GM19043 (cell line): ENCODE measurements at regions not wholly inside any gene's neighbourhood (a gene's known extent, or its start where the extent isn't known, plus 50 kb on each side); places are given as distances from the start of the nearest gene placed in this dataset.
"Not testable (repeated sequence)": the region's sequence is repeated elsewhere in the genome, so short reads cannot be mapped to it uniquely, and the experiment has no call there.

Experiments
- ATAC-seq: cut with Tn5 transposase; IDR thresholded peaks from one replicate; pipeline ENCODE4 v1.9.1; 2021; ENCODE audit warnings: low read depth; ENCODE audit not compliant: unreplicated experiment

GRCh38 chr22:46039535-46039934 lies 62.6 kb upstream of the WNT7B start:
- no peak for ATAC-seq

- no peak for ATAC-seq
Measured at GRCh38 chr22:46040471-46041465, 63.8 kb upstream of the WNT7B start.

GRCh38 chr22:46041642-46042041 lies 64.7 kb upstream of the WNT7B start:
- ATAC-seq: no peak

- no peak for ATAC-seq
Measured at GRCh38 chr22:46042786-46043185, 65.8 kb upstream of the WNT7B start.

GRCh38 chr22:46043339-46043738 lies 66.4 kb upstream of the WNT7B start:
- ATAC-seq: no peak

- no peak for ATAC-seq
Measured at GRCh38 chr22:46043816-46044620, 67.1 kb upstream of the WNT7B start.

- ATAC-seq: no peak
Measured at GRCh38 chr22:46044621-46045458, 67.9 kb upstream of the WNT7B start.

- ATAC-seq: no peak
Measured at GRCh38 chr22:46045459-46046298, 68.7 kb upstream of the WNT7B start.

GRCh38 chr22:46046299-46046685 lies 69.3 kb upstream of the WNT7B start:
- no peak for ATAC-seq

GRCh38 chr22:46047226-46047625 lies 70.3 kb upstream of the WNT7B start:
- no peak for ATAC-seq

- no peak for ATAC-seq
Measured at GRCh38 chr22:46047841-46048595, 71.1 kb upstream of the WNT7B start.

GRCh38 chr22:46048661-46049060 lies 71.7 kb upstream of the WNT7B start:
- ATAC-seq: not testable (repeated sequence)

- no peak for ATAC-seq
Measured at GRCh38 chr22:46049726-46050450, 72.9 kb upstream of the WNT7B start.

- no peak for ATAC-seq
Measured at GRCh38 chr22:46050451-46050845, 73.5 kb upstream of the WNT7B start.

GRCh38 chr22:46050916-46051614 lies 74.1 kb upstream of the WNT7B start:
- no peak for ATAC-seq

- no peak for ATAC-seq
Measured at GRCh38 chr22:46051646-46052045, 74.7 kb upstream of the WNT7B start.

- ATAC-seq: no peak
Measured at GRCh38 chr22:46052331-46052771, 75.4 kb upstream of the WNT7B start.
